H1 (cell line): ENCODE measurements at regions not wholly inside any gene's neighbourhood (a gene's known extent, or its start where the extent isn't known, plus 50 kb on each side); places are given as distances from the start of the nearest gene placed in this dataset.

Experiments used
- CTCF ChIA-PET: fragments of 300-600 bp; sonication (Branson Sonifier 250); formaldehyde crosslinking; loops from one replicate; lab custom pipeline; 2021; ENCODE audit not compliant: partially characterized antibody; lab: Charles Lee
- POLR2A ChIA-PET: fragments of 300-600 bp; sonication (Branson Sonifier 250); formaldehyde crosslinking; loops from one replicate; lab custom pipeline; 2021; ENCODE audit warnings: inconsistent platforms; ENCODE audit not compliant: partially characterized antibody; lab: Charles Lee
- DNase-seq, 2 experiments: peaks; one replicate each; pipeline versions ENCODE4 v3.0.0 to v3.0.0-alpha.2; 2010 to 2022; ENCODE audit warnings: low spot score in 2 of 2, low read depth in 1 of 2, mixed read lengths in 1 of 2
- FAIRE-seq: peaks from 2 replicates; lab custom pipeline; 2011; peaks lifted over from hg19 to GRCh38; lab: Jason Lieb, UNC
- H2AFZ ChIP-seq: 2 replicates; pipeline ENCODE4 v1.8.1; 2012; ENCODE audit warnings: low read length, inconsistent platforms
- H2AK5ac ChIP-seq: 2 replicates; pipeline ENCODE4 v1.6.1; 2013; ENCODE audit warnings: low read depth, low read length
- H2BK120ac ChIP-seq: replicated peaks from 2 replicates; pipeline ENCODE3; 2013; ENCODE audit warnings: low read depth, low read length, inconsistent platforms
- H2BK12ac ChIP-seq: 2 replicates; pipeline ENCODE4 v1.6.1; 2013; ENCODE audit warnings: low read depth, low read length
- H2BK15ac ChIP-seq: 2 replicates; pipeline ENCODE4 v1.6.1; 2013; ENCODE audit warnings: low read length
- H2BK20ac ChIP-seq: 2 replicates; pipeline ENCODE4 v1.6.1; 2013; ENCODE audit warnings: low read length
- H2BK5ac ChIP-seq: 2 replicates; pipeline ENCODE4 v1.6.1; 2013; ENCODE audit warnings: low read depth, low read length
- H3K14ac ChIP-seq: 2 replicates; pipeline ENCODE4 v1.6.1; 2013; ENCODE audit warnings: inconsistent platforms; ENCODE audit not compliant: insufficient read length
- H3K18ac ChIP-seq: 2 replicates; pipeline ENCODE4 v1.6.1; 2013; ENCODE audit warnings: low read length; ENCODE audit errors: extremely low read depth
- H3K23ac ChIP-seq: 2 replicates; pipeline ENCODE4 v1.6.1; 2013; ENCODE audit warnings: inconsistent platforms; ENCODE audit not compliant: insufficient read length
- H3K23me2 ChIP-seq: 2 replicates; pipeline ENCODE4 v1.6.1; 2013; ENCODE audit warnings: low read depth, low read length
- H3K27ac ChIP-seq: 2 replicates; pipeline ENCODE4 v1.6.1; 2011; ENCODE audit warnings: low read depth, low read length, inconsistent platforms
- H3K27me3 ChIP-seq, 4 experiments: replicated peaks in 1 of 4; 1 replicate in 1 of 4; 2 replicates in 3 of 4; pipeline versions ENCODE4 v1.6.1 to v1.8.1; 2011 to 2013; ENCODE audit warnings: low read length in 3 of 4, mild to moderate bottlenecking in 3 of 4, inconsistent platforms in 2 of 4, mixed read lengths in 2 of 4, moderate library complexity in 1 of 4; ENCODE audit not compliant: control insufficient read depth in 3 of 4, insufficient read depth in 3 of 4; ENCODE audit errors: extremely low read depth in 1 of 4
- H3K36me3 ChIP-seq, 4 experiments: 2 replicates each; pipeline versions ENCODE4 v1.6.1 to v1.8.1; 2011 to 2013; ENCODE audit warnings: mild to moderate bottlenecking in 4 of 4, low read length in 3 of 4, moderate library complexity in 2 of 4, control low read depth in 1 of 4, inconsistent platforms in 1 of 4; ENCODE audit not compliant: insufficient read depth in 4 of 4, control insufficient read depth in 2 of 4
- H3K4ac ChIP-seq: replicated peaks from 2 replicates; pipeline ENCODE3; 2013; ENCODE audit warnings: low read length, low read depth, mixed read lengths, inconsistent platforms; ENCODE audit not compliant: insufficient read length
- H3K4me1 ChIP-seq, 4 experiments: replicated peaks in 1 of 4; 1 replicate in 1 of 4; 2 replicates in 3 of 4; pipeline versions ENCODE4 v1.6.1 to v1.8.1; 2011 to 2013; ENCODE audit warnings: low read length in 3 of 4, inconsistent platforms in 2 of 4, mixed read lengths in 1 of 4; ENCODE audit not compliant: insufficient read depth in 4 of 4, control insufficient read depth in 3 of 4
- H3K4me2 ChIP-seq, 2 experiments: 2 replicates each; pipeline versions ENCODE4 v1.6.1 to v1.8.1; 2011 to 2013; ENCODE audit warnings: low read depth in 2 of 2, low read length in 2 of 2, control low read depth in 1 of 2, inconsistent platforms in 1 of 2, mild to moderate bottlenecking in 1 of 2; ENCODE audit not compliant: insufficient read depth in 1 of 2
- H3K4me3 ChIP-seq, 4 experiments: fragments of 200-600, 300-600 bp in 1 of 4; sonication (generic), shearing (Covaris generic), sonication (Bioruptor Twin) in 1 of 4; 2 replicates each; pipeline versions ENCODE4 v1.5.1 to v1.8.1; 2011 to 2016; ENCODE audit warnings: low read length in 4 of 4, low read depth in 3 of 4, control low read depth in 2 of 4, inconsistent platforms in 2 of 4, mild to moderate bottlenecking in 2 of 4, mixed read lengths in 1 of 4, moderate library complexity in 1 of 4; ENCODE audit not compliant: insufficient read depth in 2 of 4; ENCODE audit errors: extremely low read depth in 1 of 4
- H3K56ac ChIP-seq: replicated peaks from 2 replicates; pipeline ENCODE3; 2013; ENCODE audit warnings: low read depth, mild to moderate bottlenecking, mixed read lengths, low read length, inconsistent platforms; ENCODE audit not compliant: insufficient read length
- H3K79me1 ChIP-seq: 2 replicates; pipeline ENCODE4 v1.6.1; 2013; ENCODE audit warnings: low read depth, low read length, control low read depth
- H3K79me2 ChIP-seq, 2 experiments: 2 replicates each; pipeline versions ENCODE4 v1.6.1 to v1.8.1; 2012 to 2013; ENCODE audit warnings: low read length in 2 of 2, mild to moderate bottlenecking in 2 of 2, inconsistent platforms in 1 of 2; ENCODE audit not compliant: insufficient read depth in 2 of 2, control insufficient read depth in 1 of 2
- H3K9ac ChIP-seq, 4 experiments: replicated peaks in 1 of 4; 1 replicate in 1 of 4; 2 replicates in 3 of 4; pipeline versions ENCODE4 v1.6.1 to v1.8.1; 2011 to 2013; ENCODE audit warnings: low read depth in 3 of 4, low read length in 3 of 4, control low read depth in 2 of 4, mild to moderate bottlenecking in 2 of 4, moderate library complexity in 2 of 4, inconsistent platforms in 1 of 4; ENCODE audit errors: extremely low read depth in 1 of 4
- H3K9me3 ChIP-seq, 2 experiments: 2 replicates each; pipeline versions ENCODE4 v1.6.1 to v1.8.1; 2012 to 2013; ENCODE audit warnings: mild to moderate bottlenecking in 2 of 2, moderate library complexity in 2 of 2, control low read depth in 1 of 2, inconsistent platforms in 1 of 2, low read depth in 1 of 2, low read length in 1 of 2, mixed read lengths in 1 of 2; ENCODE audit not compliant: insufficient read depth in 2 of 2
- H4K20me1 ChIP-seq, 2 experiments: replicated peaks in 1 of 2; 2 replicates each; pipeline versions ENCODE3 to v1.8.1; 2011 to 2013; ENCODE audit warnings: inconsistent platforms in 2 of 2, low read length in 2 of 2, mild to moderate bottlenecking in 1 of 2; ENCODE audit not compliant: insufficient read depth in 2 of 2, control insufficient read depth in 1 of 2
- H4K5ac ChIP-seq: 2 replicates; pipeline ENCODE4 v1.6.1; 2013; ENCODE audit warnings: low read length, low read depth, mixed read lengths, inconsistent platforms; ENCODE audit not compliant: insufficient read length
- H4K8ac ChIP-seq: 2 replicates; pipeline ENCODE4 v1.8.0; 2013; ENCODE audit warnings: mild to moderate bottlenecking, moderate library complexity, low read length, inconsistent platforms; ENCODE audit not compliant: insufficient read depth; ENCODE audit errors: extremely low read depth
- H4K91ac ChIP-seq: replicated peaks from 2 replicates; pipeline ENCODE3; 2013; ENCODE audit warnings: low read length, mixed read lengths, inconsistent platforms; ENCODE audit not compliant: insufficient read length
- ASH2L ChIP-seq: fragments of 200-600, 300-600 bp; sonication (generic); IDR thresholded peaks from one replicate; pipeline ENCODE4 v1.7.1; 2017; ENCODE audit warnings: low read length
- CEBPB ChIP-seq: IDR thresholded peaks from 2 replicates; pipeline ENCODE4 v1.6.1; 2012; ENCODE audit warnings: low read depth, low read length
- CREB1 ChIP-seq: IDR thresholded peaks from 2 replicates; pipeline ENCODE4 v1.6.1; 2012; ENCODE audit warnings: inconsistent platforms
- EP300 ChIP-seq, 2 experiments: IDR thresholded peaks; 1 replicate in 1 of 2; 2 replicates in 1 of 2; pipeline ENCODE4 v1.6.1; 2011 to 2012; ENCODE audit warnings: low read depth in 2 of 2, low read length in 2 of 2, mild to moderate bottlenecking in 2 of 2, borderline replicate concordance in 1 of 2, inconsistent platforms in 1 of 2, moderate library complexity in 1 of 2
- GABPA ChIP-seq: IDR thresholded peaks from 2 replicates; pipeline ENCODE4 v1.6.1; 2011; ENCODE audit warnings: mild to moderate bottlenecking, low read length, moderate library complexity, borderline replicate concordance; ENCODE audit not compliant: insufficient read depth
- GTF2F1 ChIP-seq: IDR thresholded peaks from 2 replicates; pipeline ENCODE4 v1.6.1; 2012; ENCODE audit warnings: low read depth, low read length, improper control_type of control experiment, borderline replicate concordance
- KDM1A ChIP-seq: fragments of 200-600, 300-600 bp; sonication (generic); IDR thresholded peaks from 2 replicates; pipeline ENCODE4 v1.7.1; 2016; ENCODE audit warnings: mild to moderate bottlenecking, low read length, borderline replicate concordance
- PHF8 ChIP-seq: fragments of 200-600 bp; sonication (generic); conservative IDR thresholded peaks from 2 replicates; pipeline ENCODE4 v1.7.1; 2012; ENCODE audit warnings: low read depth, mild to moderate bottlenecking, inconsistent platforms, low read length, moderate library complexity
- RBBP5 ChIP-seq: IDR thresholded peaks from 2 replicates; pipeline ENCODE4 v1.7.1; 2012; ENCODE audit warnings: low read depth, mild to moderate bottlenecking, inconsistent platforms, low read length, moderate library complexity, borderline replicate concordance
- SIN3A ChIP-seq, 2 experiments: IDR thresholded peaks in 1 of 2; conservative IDR thresholded peaks in 1 of 2; 2 replicates each; pipeline ENCODE4 v1.6.1; 2011 to 2012; ENCODE audit warnings: low read length in 2 of 2, improper control_type of control experiment in 1 of 2, low read depth in 1 of 2, mild to moderate bottlenecking in 1 of 2
- SUZ12 ChIP-seq: fragments of 200-600 bp; sonication (generic); IDR thresholded peaks from 2 replicates; pipeline ENCODE4 v1.6.1; 2012; ENCODE audit warnings: mild to moderate bottlenecking, inconsistent platforms, low read length, moderate library complexity, mixed read lengths
- USF2 ChIP-seq: IDR thresholded peaks from 2 replicates; pipeline ENCODE4 v1.6.1; 2011; ENCODE audit warnings: low read length, improper control_type of control experiment
- ZNF274 ChIP-seq: IDR thresholded peaks from 2 replicates; pipeline ENCODE4 v1.7.0; 2012; ENCODE audit warnings: low read length, borderline replicate concordance; ENCODE audit errors: extremely low read depth
- WGBS, 2 experiments: shearing (Covaris generic) in 1 of 2; methylation state at CpG; one replicate each; pipeline versions ENCODE4 v1.1.6 to v1.1.7; 2013 to 2015; ENCODE audit warnings: low lambda C conversion rate in 2 of 2, mixed read lengths in 2 of 2, inconsistent platforms in 1 of 2, low coverage in 1 of 2, missing lambda C conversion rate in 1 of 2; ENCODE audit not compliant: insufficient replicate concordance in 2 of 2, insufficient coverage in 1 of 2, insufficient read length in 1 of 2; ENCODE audit errors: extremely low coverage in 1 of 2, missing lambda C conversion rate in 1 of 2; 5-methylcytosine and 5-hydroxymethylcytosine counted together

- ChIA-PET CTCF (interaction anchor here (1.2 to 1.7 kb wide), 2 partner anchors 20 to 150 kb away, joined by 4 to 10 read pairs; no protein-coding TSS in a partner anchor), POLR2A (no interaction called here)
- Histone ChIP-seq H3K79me2 (no peaks in the 10 kb centered on the region), H3K27ac (no peak overlapping the region), H4K20me1 (no peaks in the 10 kb centered on the region), H3K14ac (no peak overlapping the region), H3K79me1 (no peaks in the 10 kb centered on the region), H3K4me3 (no peak overlapping the region), H3K4me2 (no peak overlapping the region), H2AK5ac (no peak overlapping the region), H3K4ac (no peak overlapping the region), H3K23me2 (no peaks in the 10 kb centered on the region), H2BK120ac (no peak overlapping the region), H3K27me3 (no peaks in the 10 kb centered on the region), H3K23ac (no peak overlapping the region), H4K8ac (no peak overlapping the region), H3K18ac (no peak overlapping the region), H2BK12ac (no peak overlapping the region), H3K9ac (no peak overlapping the region), H2BK5ac (no peak overlapping the region), H3K9me3 (no peaks in the 10 kb centered on the region), H4K5ac (no peak overlapping the region), H2BK15ac (no peak overlapping the region), H2BK20ac (no peak overlapping the region), H2AFZ (no peak overlapping the region), H3K36me3 (no peaks in the 10 kb centered on the region), H3K56ac (no peak overlapping the region), H3K4me1 (no peaks in the 10 kb centered on the region), H4K91ac (no peak overlapping the region)
- DNase-seq, result no peak
- WGBS, 2 experiments, result 90% methylated on average over 1 of the region's 1 CpG; no CpG with 5 or more reads in 1 of the 2 experiments
- no peak for TF ChIP-seq GABPA
- no peak for TF ChIP-seq RBBP5
- TF ChIP-seq USF2, result no peak
- TF ChIP-seq KDM1A, result no peak
- no peak for TF ChIP-seq GTF2F1
- no peak for TF ChIP-seq CEBPB
- TF ChIP-seq ZNF274, result no peak
- no peak for TF ChIP-seq PHF8
- TF ChIP-seq SUZ12, result no peak
- no peak for TF ChIP-seq ASH2L
- TF ChIP-seq CREB1, result no peak
- TF ChIP-seq EP300 (IDR thresholded peaks at IDR 0.05; ENCODE audit: borderline replicate concordance in 1 of 2, low read depth in 2 of 2, low read length in 2 of 2), result no peak
- TF ChIP-seq SIN3A (conservative IDR thresholded peaks at IDR 0.05 in 1 of 2, IDR thresholded peaks at IDR 0.05 in 1 of 2; ENCODE audit: low read depth in 1 of 2, low read length in 2 of 2), result no peak
- no peak for FAIRE-seq
Measured at GRCh38 chr1:221415651-221416050, 326.2 kb downstream of the DUSP10 start.
